HFF-Myc (cell line): ENCODE measurements at regions not wholly inside any gene's neighbourhood (a gene's known extent, or its start where the extent isn't known, plus 50 kb on each side); places are given as distances from the start of the nearest gene placed in this dataset.

Experiments
- DNase-seq: peaks from one replicate; pipeline ENCODE4 v3.0.0-alpha.2; 2011; ENCODE audit warnings: low read depth; ENCODE audit errors: extremely low read depth
- H3K4me3 ChIP-seq: replicated peaks from 2 replicates; pipeline ENCODE4 v1.5.1; 2011; ENCODE audit warnings: low read depth, mild to moderate bottlenecking, control low read depth, low read length
- TF ChIP-seq, protein P1 (sequence below): IDR thresholded peaks from 2 replicates; pipeline ENCODE4 v1.5.1; 2012; ENCODE audit warnings: mild to moderate bottlenecking, low read depth, low read length, control low read depth; ENCODE audit errors: missing control alignments

DNA sequence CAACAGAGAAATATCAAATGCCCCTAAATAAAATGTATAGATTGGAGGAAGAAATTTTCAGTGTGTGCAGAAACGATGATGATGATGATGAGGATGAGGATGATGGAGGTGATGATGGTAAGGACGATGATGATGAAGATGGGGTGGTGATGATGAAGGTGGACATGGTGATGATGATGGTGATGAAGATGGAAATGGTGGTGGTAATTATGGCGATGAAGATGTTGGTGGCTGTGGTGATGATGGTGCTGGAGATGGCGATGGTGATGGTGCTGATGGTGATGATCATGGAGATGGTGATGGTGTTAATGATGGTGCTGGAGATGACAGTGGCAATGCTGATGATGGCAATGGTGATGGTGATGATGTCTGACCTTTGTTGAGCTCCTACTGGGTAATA lies 141.2 kb downstream of the DHX35 start:
- TF ChIP-seq, protein P1, sequence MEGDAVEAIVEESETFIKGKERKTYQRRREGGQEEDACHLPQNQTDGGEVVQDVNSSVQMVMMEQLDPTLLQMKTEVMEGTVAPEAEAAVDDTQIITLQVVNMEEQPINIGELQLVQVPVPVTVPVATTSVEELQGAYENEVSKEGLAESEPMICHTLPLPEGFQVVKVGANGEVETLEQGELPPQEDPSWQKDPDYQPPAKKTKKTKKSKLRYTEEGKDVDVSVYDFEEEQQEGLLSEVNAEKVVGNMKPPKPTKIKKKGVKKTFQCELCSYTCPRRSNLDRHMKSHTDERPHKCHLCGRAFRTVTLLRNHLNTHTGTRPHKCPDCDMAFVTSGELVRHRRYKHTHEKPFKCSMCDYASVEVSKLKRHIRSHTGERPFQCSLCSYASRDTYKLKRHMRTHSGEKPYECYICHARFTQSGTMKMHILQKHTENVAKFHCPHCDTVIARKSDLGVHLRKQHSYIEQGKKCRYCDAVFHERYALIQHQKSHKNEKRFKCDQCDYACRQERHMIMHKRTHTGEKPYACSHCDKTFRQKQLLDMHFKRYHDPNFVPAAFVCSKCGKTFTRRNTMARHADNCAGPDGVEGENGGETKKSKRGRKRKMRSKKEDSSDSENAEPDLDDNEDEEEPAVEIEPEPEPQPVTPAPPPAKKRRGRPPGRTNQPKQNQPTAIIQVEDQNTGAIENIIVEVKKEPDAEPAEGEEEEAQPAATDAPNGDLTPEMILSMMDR: no peak
- no peak for DNase-seq
- H3K4me3 ChIP-seq: no peak overlapping the region

DNA sequence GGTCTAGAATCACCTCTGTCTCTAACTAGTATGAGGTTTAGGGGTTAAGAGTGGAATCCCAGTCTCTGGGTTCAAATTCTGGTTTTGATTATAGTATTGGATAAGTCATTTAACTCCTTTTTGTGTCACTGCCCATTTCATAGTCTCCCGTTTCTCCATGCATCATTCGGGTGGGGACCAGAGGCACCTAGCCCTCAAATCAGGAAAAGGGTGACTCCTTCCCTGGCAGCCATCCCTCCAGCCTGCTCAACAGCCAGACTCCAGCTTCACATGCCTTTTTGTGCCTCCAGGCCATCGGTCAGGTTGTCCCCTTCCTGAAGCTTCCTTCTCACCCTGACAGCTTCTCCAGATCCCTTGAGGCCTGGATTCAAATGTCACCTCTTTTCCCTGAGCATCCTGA lies 139.8 kb downstream of the DHX35 start:
- no peak for DNase-seq
- H3K4me3 ChIP-seq: no peak overlapping the region
- TF ChIP-seq, protein P1: no peak

DNA sequence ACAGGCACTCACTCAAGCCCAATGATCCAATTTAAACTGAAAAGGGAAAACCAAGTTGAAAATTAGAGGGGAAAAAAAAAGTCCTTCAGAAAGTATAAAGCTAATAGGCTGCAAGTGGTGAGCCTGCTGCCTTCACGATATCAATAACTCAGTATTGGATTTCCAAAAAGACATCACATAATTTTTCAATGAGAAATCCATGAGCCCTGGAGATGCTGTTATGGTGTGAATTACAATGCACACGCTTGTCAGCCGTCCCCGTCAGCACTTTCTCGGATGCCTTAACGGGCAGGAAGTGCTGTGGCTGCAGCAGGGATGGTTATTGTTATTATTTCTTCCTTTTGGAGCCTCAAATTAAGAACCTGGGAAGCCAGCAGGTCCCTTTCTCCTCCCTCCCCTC lies 138.5 kb downstream of the DHX35 start:
- H3K4me3 ChIP-seq: no peak overlapping the region
- DNase-seq: no peak
- TF ChIP-seq, protein P1: no peak

DNA sequence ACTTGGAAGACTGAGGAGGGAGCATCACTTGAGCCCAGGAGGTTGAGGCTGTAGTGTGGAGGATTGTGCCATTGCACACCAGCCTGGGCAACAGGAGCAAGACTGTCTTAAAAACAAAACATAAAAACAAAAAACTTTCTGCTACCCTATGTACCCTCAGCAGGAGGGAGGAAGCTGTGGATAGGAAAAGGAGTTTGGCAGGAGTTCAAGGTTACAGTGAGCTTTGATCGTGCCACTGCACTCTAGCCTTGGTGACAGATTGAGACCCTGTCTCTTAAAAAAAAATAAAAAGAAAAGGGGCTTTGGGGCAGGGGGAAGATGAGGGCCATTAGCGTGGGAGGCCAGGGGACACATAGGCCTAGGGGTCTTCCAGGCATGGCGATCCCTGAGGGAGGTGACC lies 135.7 kb downstream of the DHX35 start:
- no peak for DNase-seq
- TF ChIP-seq, protein P1: no peak
- H3K4me3 ChIP-seq: no peak overlapping the region

DNA sequence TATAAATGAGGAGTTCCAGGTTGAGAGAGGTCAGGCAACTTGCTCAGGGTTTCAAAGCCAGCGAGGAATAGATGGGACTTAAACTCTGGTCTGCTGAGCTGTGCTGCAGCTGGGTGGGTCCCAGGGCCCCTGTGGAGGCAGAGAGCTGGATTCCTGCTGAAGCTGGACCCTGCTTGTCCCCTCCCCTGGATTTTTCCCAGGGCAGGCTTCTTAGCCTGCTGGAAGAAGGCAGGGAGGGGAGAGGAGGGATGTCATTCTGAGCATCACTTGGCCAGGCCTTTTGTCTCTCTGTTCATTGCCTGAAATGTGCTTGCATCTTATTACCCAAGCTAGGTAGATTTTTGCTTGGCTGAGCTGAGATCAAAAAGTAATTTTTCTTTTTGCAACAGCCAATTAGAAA lies 133.7 kb downstream of the DHX35 start:
- H3K4me3 ChIP-seq: no peak overlapping the region
- TF ChIP-seq, protein P1: no peak
- DNase-seq: no peak

DNA sequence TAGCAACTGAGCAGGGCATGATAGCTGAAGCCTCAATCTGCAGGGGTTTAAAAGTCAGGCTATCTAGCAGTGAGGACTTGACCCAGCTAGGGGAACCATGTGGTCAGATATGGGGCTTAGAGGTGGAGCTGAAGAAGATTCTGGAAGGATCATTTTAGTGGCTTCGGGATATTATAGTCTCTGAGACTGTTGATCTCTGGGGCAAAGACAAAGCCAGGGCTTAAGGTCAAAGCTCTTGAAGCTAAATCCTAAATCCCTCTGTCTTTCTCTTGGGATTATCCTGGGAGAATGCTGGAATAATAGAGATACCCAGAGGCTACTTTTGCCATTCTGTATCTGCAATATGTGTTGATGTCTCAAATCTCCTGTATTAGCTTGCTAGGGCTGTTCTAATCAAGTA lies 132.2 kb downstream of the DHX35 start:
- TF ChIP-seq, protein P1: no peak
- no peak overlapping the region for H3K4me3 ChIP-seq
- DNase-seq: no peak

DNA sequence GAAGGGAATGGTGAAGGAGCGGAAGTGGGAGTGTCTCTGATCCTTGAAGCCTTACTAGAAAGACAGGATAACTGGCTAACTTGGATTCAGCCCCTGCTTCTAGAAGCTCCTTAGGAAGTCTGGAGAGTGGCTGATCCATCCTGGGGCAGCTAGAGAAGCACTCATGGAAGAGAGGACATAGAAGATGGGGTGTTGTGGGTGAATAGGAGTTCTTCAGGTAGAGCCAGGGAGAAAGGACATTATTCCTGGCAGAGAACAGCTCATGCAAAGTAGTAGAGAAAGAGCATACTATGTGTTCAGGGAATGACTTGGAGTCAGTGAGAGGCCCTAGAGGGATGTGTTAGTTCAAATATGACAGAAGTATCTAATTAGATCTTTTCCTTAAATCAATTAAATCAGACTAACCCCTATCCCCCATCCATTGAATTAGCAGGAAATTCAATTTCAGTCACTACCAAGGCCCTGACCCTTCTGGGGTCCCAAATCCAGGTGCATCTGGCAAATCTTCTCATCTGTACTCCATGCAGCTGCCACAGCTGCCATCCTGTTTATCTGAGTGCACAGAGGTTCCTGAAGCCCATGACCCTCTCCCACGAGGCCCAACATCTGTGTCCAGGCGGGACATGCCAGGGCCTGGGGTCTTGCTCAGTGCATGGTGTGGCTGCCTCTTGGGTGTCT lies 130.7 kb downstream of the DHX35 start:
- no peak overlapping the region for H3K4me3 ChIP-seq
- TF ChIP-seq, protein P1: no peak
- DNase-seq: no peak
